Right cardiac atrium (tissue), 5 donors: ENCODE measurements at regions not wholly inside any gene's neighbourhood (a gene's known extent, or its start where the extent isn't known, plus 50 kb on each side); places are given as distances from the start of the nearest gene placed in this dataset.
A peak's percentile ranks its signal among the peaks of the same experiment; 100 is the strongest.

ENCODE experiments used
- ATAC-seq, 2 donors: fragments of 200-7000 bp; cut with Tn5 transposase; one replicate each; pipeline versions ENCODE4 v1.8.0 to v1.9.1; 2020; ENCODE audit warnings: moderate library complexity in 2 of 2, mild to moderate bottlenecking in 1 of 2
- DNase-seq, 3 donors: peaks; one replicate each; pipeline ENCODE4 v3.0.0-alpha.2; 2020
- H3K27ac ChIP-seq: one replicate; pipeline ENCODE4 v1.5.1; 2013; ENCODE audit warnings: mild to moderate bottlenecking, low read length, control low read depth, moderate library complexity
- H3K27me3 ChIP-seq: one replicate; pipeline ENCODE4 v1.6.1; 2013; ENCODE audit not compliant: control insufficient read depth, insufficient read depth
- H3K4me1 ChIP-seq: one replicate; pipeline ENCODE4 v1.6.1; 2013; ENCODE audit warnings: low read length; ENCODE audit not compliant: control insufficient read depth, insufficient read depth
- H3K4me3 ChIP-seq: one replicate; pipeline ENCODE4 v1.5.1; 2013; ENCODE audit warnings: low read length, control low read depth
- H3K9me3 ChIP-seq: one replicate; pipeline ENCODE4 v1.6.1; 2013; ENCODE audit warnings: low read length; ENCODE audit not compliant: control insufficient read depth
- WGBS: extraction: QIAGEN DNeasy Blood & Tissue Kit; methylation state at CpG from one replicate; pipeline ENCODE4 v1.1.7; 2013; 5-methylcytosine and 5-hydroxymethylcytosine counted together
- intact Hi-C, 4 donors: fragments of 100-400 bp; cut with DNase I; formaldehyde crosslinking; loops; one replicate each; pipeline versions ENCODE4 v1.11.0 to v1.14.0; 2022 to 2023
- donor health status: healthy with polysubstance abuse.
- donor health status: DM: no; HTN: yes; CAD: no.
- donor health status: DM: no; HTN: no; CAD: no.
- donor health status: DM: no; HTN: yes; CAD: no; lungs with severe emphysema.
- donor health status: DM: yes; HTN: yes; CAD: no.

DNA sequence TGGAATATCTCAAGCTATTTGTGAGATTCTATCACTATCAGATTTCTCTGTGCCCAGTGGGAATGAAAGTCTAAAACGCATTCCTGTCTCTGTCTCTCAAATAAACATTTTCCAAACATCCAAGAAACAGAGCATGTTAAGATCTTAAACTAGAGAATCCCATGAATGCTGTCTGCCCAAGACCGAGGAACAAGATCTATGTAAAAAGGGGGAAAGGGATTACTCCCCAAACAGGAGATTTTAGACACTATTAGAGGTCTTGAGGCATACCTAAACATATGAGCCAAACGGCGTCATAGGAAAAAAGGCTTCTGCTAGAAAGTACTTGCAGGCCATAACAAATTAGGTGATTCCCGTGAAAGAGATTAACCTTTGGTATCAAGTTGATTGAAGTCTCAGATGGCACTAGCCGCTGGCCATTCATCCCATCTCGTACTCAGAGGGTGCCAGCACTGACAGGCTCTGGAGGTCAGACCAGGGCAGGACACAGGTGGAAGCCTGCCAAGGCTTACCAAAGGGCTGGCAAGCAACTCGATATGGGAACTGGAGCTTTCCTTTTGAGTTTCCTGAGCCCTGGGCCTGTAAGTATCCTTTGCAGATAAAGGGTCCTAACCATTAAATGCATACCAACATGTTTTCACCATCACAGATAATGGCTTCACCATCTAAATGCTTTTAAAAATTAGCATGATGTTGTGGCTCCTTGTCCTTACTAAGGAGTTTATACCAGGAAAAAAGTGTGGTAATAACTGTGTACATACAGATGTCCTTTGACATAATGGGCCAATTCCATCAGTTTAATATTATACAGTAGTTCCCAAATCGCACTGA is 225.2 kb downstream of the FOXO1 start:
- Histone ChIP-seq H3K4me1 (peaks cover 17% of the 10 kb centered on the region), H3K27me3 (no peaks in the 10 kb centered on the region), H3K4me3 (no peak overlapping the region), H3K27ac (peak overlapping the region; percentile 59), H3K9me3 (no peaks in the 10 kb centered on the region)
- ATAC-seq (peak; percentile 67 to 73), DNase-seq (peak; percentile 78 to 92 (median 90))
- intact Hi-C loops = loop anchor here in 1 of 4 donors (5.0 kb wide), 1 partner anchor 226 kb away; the partner anchor contains the start of gene FOXO1
- 36% methylated on average over 9 of the region's 9 CpGs for WGBS

DNA sequence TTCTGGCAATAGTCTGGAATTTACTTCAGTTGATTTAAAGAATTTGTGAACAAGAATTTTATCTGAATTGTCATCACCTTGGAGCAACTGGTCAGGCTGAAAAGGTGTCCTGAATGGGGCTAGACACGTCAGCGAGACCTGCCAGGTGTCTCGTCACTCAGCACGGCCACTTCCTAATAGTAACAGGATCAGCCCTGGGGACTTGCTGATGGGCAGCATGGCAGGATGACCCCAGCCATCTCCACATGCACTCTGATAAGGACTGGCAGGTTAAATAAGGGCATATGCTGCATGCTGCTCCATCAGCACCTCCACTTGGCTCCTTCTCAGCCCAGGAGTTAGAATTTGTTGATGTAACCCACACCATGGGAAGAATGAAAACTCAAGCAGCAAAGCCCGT is 224.2 kb downstream of the FOXO1 start:
- Histone ChIP-seq H3K4me3 (no peak overlapping the region), H3K4me1 (peaks cover 17% of the 10 kb centered on the region), H3K27ac (peak overlapping the region; percentile 0), H3K27me3 (no peaks in the 10 kb centered on the region), H3K9me3 (no peaks in the 10 kb centered on the region)
- DNase-seq (peak in 2 of 3 donors; percentile 22 to 57), ATAC-seq (peak; percentile 3 to 28)
- intact Hi-C loops = loop anchor here in 1 of 4 donors (5.0 kb wide), 1 partner anchor 225 kb away; the partner anchor contains the start of gene FOXO1
- WGBS = 63% methylated on average over 5 of the region's 5 CpGs

DNA sequence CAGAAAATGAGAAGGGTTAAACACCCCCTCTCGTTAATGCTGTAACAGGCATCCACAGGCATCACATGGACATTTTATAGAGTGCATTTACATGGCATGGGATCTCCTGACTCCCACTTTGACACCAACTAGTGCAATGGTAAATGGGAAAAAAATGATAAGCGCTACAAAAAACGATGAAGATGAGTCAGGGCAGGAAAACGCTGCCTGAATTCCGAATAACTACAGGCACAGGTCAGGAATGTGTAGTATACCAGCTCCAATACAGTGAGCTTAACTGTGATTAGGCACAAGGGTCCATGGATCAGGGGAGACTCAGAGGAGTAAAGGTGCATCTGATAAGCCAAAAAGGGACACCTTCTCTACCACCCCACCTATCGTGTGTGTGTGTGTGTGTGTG is 223.6 kb downstream of the FOXO1 start:
- Histone ChIP-seq H3K27ac (no peak overlapping the region), H3K4me3 (no peak overlapping the region), H3K27me3 (no peaks in the 10 kb centered on the region), H3K4me1 (peaks cover 17% of the 10 kb centered on the region), H3K9me3 (no peaks in the 10 kb centered on the region)
- DNase-seq = no peak
- WGBS = 68% methylated on average over 6 of the region's 6 CpGs
- intact Hi-C loops = loop anchor here in 1 of 4 donors (5.0 kb wide), 1 partner anchor 224 kb away; the partner anchor contains the start of gene FOXO1
- no peak for ATAC-seq

GRCh38 chr13:40444241-40444640 is 222.2 kb downstream of the FOXO1 start:
- H3K27ac ChIP-seq = no peak overlapping the region
- ATAC-seq (no peak), DNase-seq (no peak)
- no peaks in the 10 kb centered on the region for H3K9me3 ChIP-seq
- intact Hi-C loops = loop anchor here in 1 of 4 donors (5.0 kb wide), 1 partner anchor 223 kb away; the partner anchor contains the start of gene FOXO1
- WGBS = 41% methylated on average over 3 of the region's 3 CpGs
- no peaks in the 10 kb centered on the region for H3K27me3 ChIP-seq
- peaks cover 15% of the 10 kb centered on the region for H3K4me1 ChIP-seq
- H3K4me3 ChIP-seq = no peak overlapping the region

DNA sequence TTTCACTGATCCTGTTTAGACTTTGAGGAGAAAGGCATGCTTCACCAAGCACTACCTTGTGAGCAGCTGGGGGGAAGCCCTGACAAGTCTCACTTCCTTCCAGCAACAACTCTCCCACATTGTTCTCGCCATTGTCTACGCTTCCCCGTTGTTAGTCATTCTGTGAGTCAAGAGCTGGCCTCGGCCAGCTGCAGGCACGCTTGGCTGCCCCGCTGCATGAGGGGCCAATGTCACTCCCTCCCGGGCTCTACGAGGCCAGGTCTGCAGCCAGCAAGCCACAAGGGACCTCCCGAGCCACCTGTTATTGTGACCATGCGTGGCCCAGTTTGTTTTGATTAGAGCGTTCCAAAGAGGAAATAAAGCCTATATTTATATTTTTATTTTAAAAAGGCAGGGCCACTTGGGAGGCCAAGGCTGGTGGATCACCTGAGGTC is 220.9 kb downstream of the FOXO1 start:
- Histone ChIP-seq H3K27me3 (no peaks in the 10 kb centered on the region), H3K4me1 (peaks cover 9% of the 10 kb centered on the region), H3K9me3 (no peaks in the 10 kb centered on the region), H3K4me3 (no peak overlapping the region), H3K27ac (no peak overlapping the region)
- 62% methylated on average over 11 of the region's 11 CpGs for WGBS
- intact Hi-C loops = no loop called here
- peak; percentile 56 to 78 (median 72) for DNase-seq
- peak; percentile 53 to 87 for ATAC-seq

DNA sequence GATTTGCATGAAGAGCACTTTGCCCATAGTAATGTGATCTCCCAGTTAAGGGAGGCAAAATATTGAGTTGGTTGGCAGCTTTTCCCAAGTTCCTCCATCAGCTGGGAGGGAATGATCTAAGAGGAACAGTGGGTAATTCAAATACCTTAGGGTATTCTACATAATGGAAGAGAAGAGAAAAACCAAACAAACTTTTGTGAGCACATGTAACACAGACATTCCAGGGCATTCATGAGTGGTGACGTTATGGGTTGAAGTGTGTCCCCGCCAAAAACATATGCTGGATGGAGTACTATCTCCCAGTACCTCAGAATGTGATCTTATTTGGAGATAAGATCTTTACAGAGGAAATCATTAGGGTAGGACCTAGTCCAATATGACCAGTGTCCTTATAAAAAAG is 220.1 kb downstream of the FOXO1 start:
- ATAC-seq (no peak), DNase-seq (no peak)
- no peak overlapping the region for H3K27ac ChIP-seq
- no peaks in the 10 kb centered on the region for H3K27me3 ChIP-seq
- no peaks in the 10 kb centered on the region for H3K9me3 ChIP-seq
- intact Hi-C loops = no loop called here
- no peak overlapping the region for H3K4me3 ChIP-seq
- WGBS = 68% methylated on average over 2 of the region's 2 CpGs
- peaks cover 5% of the 10 kb centered on the region for H3K4me1 ChIP-seq

DNA sequence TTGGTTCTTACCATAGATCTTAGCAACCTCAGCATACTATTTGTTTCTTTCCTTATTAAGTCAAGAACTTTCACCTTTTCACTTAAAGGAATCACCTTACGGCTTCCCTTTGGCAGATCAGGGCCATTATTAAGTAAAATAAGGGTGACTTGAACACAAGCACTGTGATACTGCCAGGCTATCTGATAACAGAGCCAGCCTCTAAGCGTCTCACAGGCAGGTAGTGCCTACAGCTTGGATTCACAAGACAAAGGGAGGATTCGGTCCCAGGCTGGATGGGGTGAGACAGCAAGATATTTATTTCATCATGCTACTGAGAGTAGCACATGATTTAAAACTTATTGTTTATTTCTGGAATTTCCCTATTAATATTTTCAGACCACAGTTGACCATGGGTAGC is 218.6 kb downstream of the FOXO1 start:
- intact Hi-C loops = no loop called here
- WGBS = 64% methylated on average over 3 of the region's 3 CpGs
- no peaks in the 10 kb centered on the region for H3K9me3 ChIP-seq
- H3K4me1 ChIP-seq = no peaks in the 10 kb centered on the region
- DNase-seq = no peak
- no peak overlapping the region for H3K27ac ChIP-seq
- no peaks in the 10 kb centered on the region for H3K27me3 ChIP-seq
- no peak overlapping the region for H3K4me3 ChIP-seq
- no peak for ATAC-seq

- peak; percentile 57 to 69 for ATAC-seq
- WGBS = 84% methylated on average over 5 of the region's 5 CpGs
- intact Hi-C loops = no loop called here
Observed at GRCh38 chr13:40452038-40452666, 214.3 kb downstream of the FOXO1 start.

GRCh38 chr13:40452741-40453334 is 213.6 kb downstream of the FOXO1 start:
- H3K27ac ChIP-seq = no peak overlapping the region
- no peaks in the 10 kb centered on the region for H3K4me1 ChIP-seq
- H3K27me3 ChIP-seq = no peaks in the 10 kb centered on the region
- H3K4me3 ChIP-seq = no peak overlapping the region
- ATAC-seq = peak in 1 of 2 donors; percentile 20
- H3K9me3 ChIP-seq = no peaks in the 10 kb centered on the region
- no peak for DNase-seq
- WGBS = 85% methylated on average over 3 of the region's 3 CpGs
- intact Hi-C loops = no loop called here

More at GRCh38 chr13:40452038-40452666, 214.3 kb downstream of the FOXO1 start:
- Histone ChIP-seq H3K27me3 (no peaks in the 10 kb centered on the region), H3K4me3 (no peak overlapping the region), H3K27ac (no peak overlapping the region), H3K9me3 (no peaks in the 10 kb centered on the region), H3K4me1 (no peaks in the 10 kb centered on the region)
- no peak for DNase-seq

GRCh38 chr13:40453351-40454021 is 213.0 kb downstream of the FOXO1 start:
- Histone ChIP-seq H3K27ac (no peak overlapping the region), H3K4me1 (no peaks in the 10 kb centered on the region), H3K27me3 (no peaks in the 10 kb centered on the region), H3K4me3 (no peak overlapping the region), H3K9me3 (no peaks in the 10 kb centered on the region)
- 87% methylated on average over 6 of the region's 6 CpGs for WGBS
- DNase-seq = no peak
- intact Hi-C loops = no loop called here
- ATAC-seq = no peak
